ENCODE measurements at regions not wholly inside any gene's neighbourhood (a gene's known extent, or its start where the extent isn't known, plus 50 kb on each side); places are given as distances from the start of the nearest gene placed in this dataset.

GRCh38 chr9:105834404-105834803 lies 140.1 kb downstream of the TMEM38B start:
- H3K27ac ChIP-seq, result no peak overlapping the region
- no peak for DNase-seq
- no peaks in the 10 kb centered on the region for H3K27me3 ChIP-seq
- no peaks in the 10 kb centered on the region for H3K36me3 ChIP-seq
- H3K9me3 ChIP-seq, result no peaks in the 10 kb centered on the region
- TF ChIP-seq CTCF (IDR thresholded peaks at IDR 0.05) (no peak), POLR2A (IDR thresholded peaks at IDR 0.05) (no peak)
- no peak overlapping the region for H3K4me3 ChIP-seq (replicated peaks in 1 of 3)
- no peaks in the 10 kb centered on the region for H3K4me1 ChIP-seq
- intact Hi-C loops (cut with DNase I), result no loop called here
- 63 to 80% methylated on average over 2 of the region's 2 CpGs for WGBS, 2 donors

GRCh38 chr9:105835721-105836120 lies 141.4 kb downstream of the TMEM38B start:
- intact Hi-C loops (cut with DNase I), result no loop called here
- Histone ChIP-seq H3K27ac (no peak overlapping the region), H3K27me3 (no peaks in the 10 kb centered on the region), H3K4me3 (replicated peaks in 1 of 3) (no peak overlapping the region), H3K36me3 (no peaks in the 10 kb centered on the region), H3K4me1 (no peaks in the 10 kb centered on the region), H3K9me3 (no peaks in the 10 kb centered on the region)
- DNase-seq, result no peak
- 48 to 63% methylated on average over 7 of the region's 7 CpGs for WGBS, 2 donors
- no peak for TF ChIP-seq POLR2A (IDR thresholded peaks at IDR 0.05)
- no peak for TF ChIP-seq CTCF (IDR thresholded peaks at IDR 0.05)

GRCh38 chr9:105836936-105837660 lies 142.8 kb downstream of the TMEM38B start:
- no peak overlapping the region for H3K4me3 ChIP-seq (replicated peaks in 1 of 3)
- no peaks in the 10 kb centered on the region for H3K27me3 ChIP-seq
- 73 to 75% methylated on average over 10 of the region's 10 CpGs for WGBS, 2 donors
- TF ChIP-seq POLR2A (IDR thresholded peaks at IDR 0.05) (no peak), CTCF (IDR thresholded peaks at IDR 0.05) (no peak)
- no peaks in the 10 kb centered on the region for H3K4me1 ChIP-seq
- no peak overlapping the region for H3K27ac ChIP-seq
- DNase-seq, result no peak
- no peaks in the 10 kb centered on the region for H3K9me3 ChIP-seq
- intact Hi-C loops (cut with DNase I), result no loop called here
- H3K36me3 ChIP-seq, result no peaks in the 10 kb centered on the region

- WGBS, 2 donors, result 80 to 91% methylated on average over 1 of the region's 1 CpG
These were observed 147.2 kb downstream of the TMEM38B start for GRCh38 chr9:105841562-105841961.

More at GRCh38 chr9:105841562-105841961, 147.2 kb downstream of the TMEM38B start:
- Histone ChIP-seq H3K4me1 (no peaks in the 10 kb centered on the region), H3K27ac (no peak overlapping the region), H3K27me3 (no peaks in the 10 kb centered on the region), H3K36me3 (no peaks in the 10 kb centered on the region), H3K9me3 (no peaks in the 10 kb centered on the region), H3K4me3 (replicated peaks in 1 of 3) (no peak overlapping the region)
- TF ChIP-seq CTCF (IDR thresholded peaks at IDR 0.05), result no peak
- no peak for TF ChIP-seq POLR2A (IDR thresholded peaks at IDR 0.05)
- intact Hi-C loops (cut with DNase I), result no loop called here
- DNase-seq, result no peak
